Breast epithelium (tissue), 4 donors: ENCODE measurements at regions not wholly inside any gene's neighbourhood (a gene's known extent, or its start where the extent isn't known, plus 50 kb on each side); places are given as distances from the start of the nearest gene placed in this dataset.

Experiments
- DNase-seq, 2 donors: peaks; one replicate each; pipeline ENCODE4 v3.0.0-alpha.2; 2019; ENCODE audit warnings: low spot score in 2 of 2
- H3K27ac ChIP-seq, 2 donors: fragments of 200-600 bp; sonication (generic) in 1 of 2; one replicate each; pipeline ENCODE4 v1.5.1; 2016 to 2019; ENCODE audit warnings: mild to moderate bottlenecking in 1 of 2
- H3K27me3 ChIP-seq, 2 donors: fragments of 200-600 bp; sonication (generic) in 1 of 2; one replicate each; pipeline versions ENCODE4 v1.5.1 to v1.6.0; 2017 to 2019; ENCODE audit warnings: control low read depth in 1 of 2, mild to moderate bottlenecking in 1 of 2
- H3K36me3 ChIP-seq: fragments of 200-600 bp; one replicate; pipeline ENCODE4 v1.5.1; 2019
- H3K4me1 ChIP-seq, 2 donors: fragments of 200-600 bp; sonication (generic); one replicate each; pipeline ENCODE4 v1.5.1; 2016 to 2019; ENCODE audit warnings: control low read depth in 1 of 2
- H3K4me3 ChIP-seq, 3 donors: fragments of 200-600 bp; sonication (generic); 1 replicate in 2 of 3; 2 replicates in 1 of 3; pipeline ENCODE4 v1.5.1; 2016 to 2019; ENCODE audit warnings: mild to moderate bottlenecking in 3 of 3, moderate library complexity in 2 of 3
- H3K9me3 ChIP-seq, 2 donors: fragments of 200-600 bp; sonication (generic) in 1 of 2; one replicate each; pipeline ENCODE4 v1.5.1; 2016 to 2019; ENCODE audit warnings: control low read depth in 1 of 2
- CTCF ChIP-seq, 3 donors: fragments of 450-650 bp; IDR thresholded peaks; one replicate each; pipeline ENCODE4 v1.5.1; 2016 to 2017; ENCODE audit warnings: antibody characterized with exemption in 3 of 3, mild to moderate bottlenecking in 3 of 3, moderate library complexity in 3 of 3
- POLR2A ChIP-seq: fragments of 450-650 bp; IDR thresholded peaks from one replicate; pipeline ENCODE4 v1.6.1; 2016; ENCODE audit warnings: antibody characterized with exemption, mild to moderate bottlenecking, moderate library complexity
- POLR2AphosphoS5 ChIP-seq, 3 donors: sonication (generic); formaldehyde crosslinking; IDR thresholded peaks; one replicate each; pipeline ENCODE4 v1.6.1; 2017; ENCODE audit warnings: antibody characterized with exemption in 3 of 3
- intact Hi-C: fragments of 100-400 bp; cut with DNase I; formaldehyde crosslinking; loops from one replicate; pipeline ENCODE4 v1.15.1; 2023; ENCODE audit warnings: low total_unique reads

GRCh38 chr7:97461596-97461995, 270.3 kb upstream of the TAC1 start:
- no peak for DNase-seq
- Histone ChIP-seq H3K27ac (no peak overlapping the region), H3K9me3 (peaks cover 7 to 11% of the 10 kb centered on the region in 2 donors), H3K27me3 (no peaks in the 10 kb centered on the region), H3K36me3 (no peaks in the 10 kb centered on the region), H3K4me3 (no peak overlapping the region), H3K4me1 (no peaks in the 10 kb centered on the region)
- TF ChIP-seq CTCF (IDR thresholded peaks at IDR 0.05) (no peak), POLR2AphosphoS5 (IDR thresholded peaks at IDR 0.05) (no peak), POLR2A (no peak)
- intact Hi-C loops = no loop called here

GRCh38 chr7:97466071-97466470, 265.8 kb upstream of the TAC1 start:
- Histone ChIP-seq H3K4me3 (no peak overlapping the region), H3K36me3 (no peaks in the 10 kb centered on the region), H3K27ac (no peak overlapping the region), H3K9me3 (peaks cover 7 to 11% of the 10 kb centered on the region in 2 donors), H3K27me3 (no peaks in the 10 kb centered on the region), H3K4me1 (no peaks in the 10 kb centered on the region)
- no peak for DNase-seq
- intact Hi-C loops = no loop called here
- no peak for TF ChIP-seq POLR2A
- no peak for TF ChIP-seq CTCF (IDR thresholded peaks at IDR 0.05)
- TF ChIP-seq POLR2AphosphoS5 (IDR thresholded peaks at IDR 0.05) = no peak

GRCh38 chr7:97466999-97467740, 264.7 kb upstream of the TAC1 start:
- Histone ChIP-seq H3K27me3 (no peaks in the 10 kb centered on the region), H3K4me1 (no peaks in the 10 kb centered on the region), H3K4me3 (no peak overlapping the region), H3K36me3 (no peaks in the 10 kb centered on the region), H3K9me3 (peaks cover 0 to under 1% of the 10 kb centered on the region in 2 donors), H3K27ac (no peak overlapping the region)
- no peak for TF ChIP-seq POLR2A
- no peak for TF ChIP-seq CTCF (IDR thresholded peaks at IDR 0.05)
- TF ChIP-seq POLR2AphosphoS5 (IDR thresholded peaks at IDR 0.05) = no peak
- intact Hi-C loops = no loop called here
- no peak for DNase-seq

GRCh38 chr7:97468493-97468892, 263.4 kb upstream of the TAC1 start:
- Histone ChIP-seq H3K27me3 (no peaks in the 10 kb centered on the region), H3K4me3 (no peak overlapping the region), H3K27ac (no peak overlapping the region), H3K36me3 (no peaks in the 10 kb centered on the region), H3K9me3 (no peaks in the 10 kb centered on the region), H3K4me1 (no peaks in the 10 kb centered on the region)
- intact Hi-C loops = no loop called here
- no peak for DNase-seq
- TF ChIP-seq POLR2A = no peak
- no peak for TF ChIP-seq POLR2AphosphoS5 (IDR thresholded peaks at IDR 0.05)
- TF ChIP-seq CTCF (IDR thresholded peaks at IDR 0.05) = no peak

- no peak for TF ChIP-seq POLR2A
- intact Hi-C loops = no loop called here
Observed at GRCh38 chr7:97470726-97471125, 261.2 kb upstream of the TAC1 start.

More at GRCh38 chr7:97470726-97471125, 261.2 kb upstream of the TAC1 start:
- Histone ChIP-seq H3K9me3 (no peaks in the 10 kb centered on the region), H3K27ac (no peak overlapping the region), H3K4me1 (no peaks in the 10 kb centered on the region), H3K27me3 (no peaks in the 10 kb centered on the region), H3K4me3 (no peak overlapping the region), H3K36me3 (no peaks in the 10 kb centered on the region)
- DNase-seq = no peak
